Stimulated activated naive B cell treated with anti-CD40 and anti-IgM and Interleukin-4, amounts not matched to agents 10 μg/mL and 1 μg/mL and 100 μg/mL, for 72 hours (primary cell): ENCODE measurements at regions not wholly inside any gene's neighbourhood (a gene's known extent, or its start where the extent isn't known, plus 50 kb on each side); places are given as distances from the start of the nearest gene placed in this dataset.

Source experiments
- ATAC-seq, 2 donors: fragments of 150-1000 bp; cut with Tn5 transposase; replicated peaks; 2 replicates each; pipeline ENCODE4 v1.10.0; 2021; ENCODE audit warnings: moderate library complexity in 1 of 2
- DNase-seq: peaks from one replicate; pipeline ENCODE4 v3.0.0; 2021
- H3K27ac Mint-ChIP-seq: one replicate; pipeline ENCODE4 v1.8.0; 2022; ENCODE audit warnings: mild to moderate bottlenecking, mixed read lengths
- H3K27me3 Mint-ChIP-seq, 2 donors: one replicate each; pipeline ENCODE4 v1.8.0; 2022; ENCODE audit warnings: mixed read lengths in 2 of 2
- H3K36me3 Mint-ChIP-seq, 2 donors: one replicate each; pipeline ENCODE4 v1.8.0; 2022; ENCODE audit warnings: mixed read lengths in 2 of 2, mild to moderate bottlenecking in 1 of 2
- H3K4me1 Mint-ChIP-seq, 2 donors: one replicate each; pipeline ENCODE4 v1.8.0; 2022; ENCODE audit warnings: mixed read lengths in 2 of 2, mild to moderate bottlenecking in 1 of 2
- H3K4me3 Mint-ChIP-seq, 2 donors: one replicate each; pipeline ENCODE4 v1.8.0; 2022; ENCODE audit warnings: mild to moderate bottlenecking in 2 of 2, mixed read lengths in 2 of 2, moderate library complexity in 1 of 2
- H3K9me3 Mint-ChIP-seq, 2 donors: one replicate each; pipeline ENCODE4 v1.8.0; 2022; ENCODE audit warnings: mixed read lengths in 2 of 2, mild to moderate bottlenecking in 1 of 2

DNA sequence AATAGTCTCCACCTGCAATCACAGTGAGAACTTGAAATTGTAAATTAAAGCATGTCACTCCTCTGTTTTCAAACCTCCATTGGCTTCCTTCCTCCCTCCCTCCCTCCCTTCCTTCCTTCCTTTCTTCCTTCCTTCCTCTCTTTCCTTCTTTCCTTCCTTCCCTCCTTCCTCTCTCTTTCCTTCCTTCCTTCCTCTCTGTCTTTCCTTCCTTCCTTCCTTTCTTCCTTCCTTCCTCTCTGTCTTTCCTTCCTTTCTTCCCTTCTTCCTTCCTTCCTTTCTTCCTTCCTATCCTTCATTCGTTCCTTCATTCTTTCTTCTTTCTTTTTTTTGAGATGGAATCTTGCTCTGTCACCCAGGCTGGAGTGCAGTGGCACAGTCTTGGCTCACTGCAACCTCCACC is 595.0 kb upstream of the ZNF608 start:
- Mint-ChIP-seq H3K27ac (no peak overlapping the region), H3K4me1 (peaks cover 21 to 28% of the 10 kb centered on the region in 2 donors), H3K27me3 (no peaks in the 10 kb centered on the region), H3K9me3 (peaks cover 0 to 5% of the 10 kb centered on the region in 2 donors), H3K4me3 (no peak overlapping the region), H3K36me3 (peaks cover 0 to 1% of the 10 kb centered on the region in 2 donors)
- ATAC-seq: no peak
- DNase-seq: no peak

GRCh38 chr5:125343015-125343414 is 596.6 kb upstream of the ZNF608 start:
- no peak for ATAC-seq
- H3K4me1 Mint-ChIP-seq: peaks cover 11 to 15% of the 10 kb centered on the region in 2 donors

GRCh38 chr5:125346316-125346715 is 599.9 kb upstream of the ZNF608 start:
- no peak for ATAC-seq
- no peak overlapping the region for H3K4me3 Mint-ChIP-seq
- no peaks in the 10 kb centered on the region for H3K4me1 Mint-ChIP-seq
- H3K36me3 Mint-ChIP-seq: peaks cover 0 to 1% of the 10 kb centered on the region in 2 donors
- H3K9me3 Mint-ChIP-seq: peaks cover 0 to 5% of the 10 kb centered on the region in 2 donors
- DNase-seq: no peak
- no peak overlapping the region for H3K27ac Mint-ChIP-seq
- H3K27me3 Mint-ChIP-seq: no peaks in the 10 kb centered on the region

More at GRCh38 chr5:125343015-125343414, 596.6 kb upstream of the ZNF608 start:
- Mint-ChIP-seq H3K4me3 (no peak overlapping the region), H3K27me3 (no peaks in the 10 kb centered on the region), H3K36me3 (peaks cover 0 to 1% of the 10 kb centered on the region in 2 donors), H3K27ac (no peak overlapping the region), H3K9me3 (peaks cover 0 to 5% of the 10 kb centered on the region in 2 donors)
- DNase-seq: no peak

GRCh38 chr5:125348221-125348692 is 601.8 kb upstream of the ZNF608 start:
- no peak overlapping the region for H3K4me3 Mint-ChIP-seq
- no peak overlapping the region for H3K27ac Mint-ChIP-seq
- no peaks in the 10 kb centered on the region for H3K36me3 Mint-ChIP-seq
- ATAC-seq (no peak), DNase-seq (no peak)
- H3K9me3 Mint-ChIP-seq: peaks cover 0 to under 1% of the 10 kb centered on the region in 2 donors
- H3K27me3 Mint-ChIP-seq: peaks cover 0 to 7% of the 10 kb centered on the region in 2 donors
- no peaks in the 10 kb centered on the region for H3K4me1 Mint-ChIP-seq

DNA sequence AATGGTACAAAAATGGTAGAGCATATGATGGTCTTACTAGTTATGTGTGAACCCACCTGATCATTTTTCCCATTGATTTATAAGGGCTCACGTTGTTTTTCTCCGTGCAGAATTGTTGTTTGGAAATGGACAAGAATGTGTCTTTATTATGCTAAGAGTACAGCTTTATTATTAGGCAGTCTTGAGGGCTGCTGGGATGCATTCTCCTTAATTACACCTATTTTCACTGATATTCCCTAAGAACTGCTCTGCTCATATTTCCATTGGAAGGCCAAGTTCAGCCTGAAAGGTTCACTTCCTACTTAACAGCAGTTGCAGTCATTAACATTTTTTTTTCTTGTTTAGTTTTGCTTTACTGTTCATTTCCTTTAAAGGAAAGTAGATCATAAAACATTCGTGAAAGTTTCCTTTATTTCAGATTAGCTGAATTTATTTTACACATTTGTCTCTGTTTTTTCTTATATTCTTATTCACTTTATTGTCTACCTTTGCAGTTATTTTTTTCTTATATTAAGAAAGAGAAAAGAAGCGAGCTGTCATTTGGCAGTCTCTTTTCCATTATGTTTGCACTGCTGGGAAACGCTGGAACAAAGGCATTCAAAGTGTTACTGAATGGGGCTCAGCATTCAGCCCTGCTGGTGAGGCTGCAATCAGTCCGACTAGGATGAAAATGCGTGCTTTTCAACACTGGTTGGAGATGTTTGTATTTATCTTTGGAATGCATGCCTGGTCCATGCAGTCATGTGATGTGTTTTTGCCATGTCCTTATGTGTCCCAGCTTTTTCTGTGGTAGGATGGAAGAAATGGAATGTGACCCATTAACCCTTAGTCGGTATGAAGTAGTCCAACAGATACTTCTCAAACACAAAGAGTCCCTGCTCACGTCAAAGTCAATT is 602.7 kb upstream of the ZNF608 start:
- H3K27me3 Mint-ChIP-seq: peaks cover 0 to 11% of the 10 kb centered on the region in 2 donors

DNA sequence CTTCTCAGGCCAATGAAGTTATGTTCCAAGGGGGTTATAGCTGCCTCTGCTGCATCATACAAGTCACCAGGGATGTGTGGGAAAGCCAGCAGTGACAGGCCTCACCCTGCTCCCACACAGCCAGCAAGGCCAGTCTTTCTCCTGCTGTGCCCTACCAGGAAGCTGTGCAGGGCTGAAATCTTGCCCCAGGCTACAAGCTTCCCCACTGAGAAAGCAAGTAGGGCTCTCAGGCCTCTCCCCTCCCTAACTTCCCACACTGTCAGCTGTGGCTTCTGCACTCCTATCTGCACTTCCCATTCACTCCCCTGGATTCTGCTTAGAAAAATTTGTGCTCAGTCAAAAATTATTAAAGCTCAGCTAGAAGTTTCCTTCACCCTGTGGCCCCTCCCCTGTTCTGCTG is 611.2 kb upstream of the ZNF608 start:
- Mint-ChIP-seq H3K4me1 (no peaks in the 10 kb centered on the region), H3K27me3 (peaks cover 0 to 10% of the 10 kb centered on the region in 2 donors), H3K36me3 (peaks cover 9 to 13% of the 10 kb centered on the region in 2 donors), H3K9me3 (peaks cover 19 to 24% of the 10 kb centered on the region in 2 donors), H3K27ac (no peak overlapping the region), H3K4me3 (no peak overlapping the region)
- DNase-seq (no peak), ATAC-seq (no peak)

More for the DNA sequence above, 602.7 kb upstream of the ZNF608 start:
- Mint-ChIP-seq H3K27ac (no peak overlapping the region), H3K9me3 (peaks cover 0 to 4% of the 10 kb centered on the region in 2 donors), H3K36me3 (no peaks in the 10 kb centered on the region), H3K4me3 (no peak overlapping the region), H3K4me1 (no peaks in the 10 kb centered on the region)
- ATAC-seq (no peak), DNase-seq (no peak)

DNA sequence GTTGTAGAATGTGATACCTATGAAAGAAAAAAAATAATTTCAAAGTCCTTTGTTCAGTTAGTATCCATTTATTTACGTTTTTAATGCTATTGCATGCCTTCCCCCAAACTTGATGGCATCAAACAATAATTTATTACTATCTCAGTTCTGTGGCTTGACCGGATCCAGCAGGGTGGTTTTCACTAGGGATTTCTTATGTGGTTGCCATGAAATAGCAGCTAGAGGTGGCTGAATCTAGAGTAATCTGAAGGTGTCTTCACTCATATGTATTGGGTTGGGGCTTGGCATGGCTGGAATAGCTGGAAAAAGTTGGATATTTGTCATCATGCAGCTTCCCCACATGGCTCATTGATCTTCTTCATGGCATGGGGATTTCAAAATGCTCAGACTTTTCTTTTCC is 619.3 kb upstream of the ZNF608 start:
- H3K27ac Mint-ChIP-seq: no peak overlapping the region
- H3K9me3 Mint-ChIP-seq: peaks cover 5% of the 10 kb centered on the region in 2 donors
- no peaks in the 10 kb centered on the region for H3K27me3 Mint-ChIP-seq
- no peaks in the 10 kb centered on the region for H3K36me3 Mint-ChIP-seq
- DNase-seq (no peak), ATAC-seq (no peak)
- H3K4me3 Mint-ChIP-seq: no peak overlapping the region
- H3K4me1 Mint-ChIP-seq: peaks cover 3 to 6% of the 10 kb centered on the region in 2 donors

GRCh38 chr5:125367702-125368101 is 621.3 kb upstream of the ZNF608 start:
- Mint-ChIP-seq H3K36me3 (no peaks in the 10 kb centered on the region), H3K4me1 (peaks cover 3 to 6% of the 10 kb centered on the region in 2 donors), H3K9me3 (peaks cover 5% of the 10 kb centered on the region in 2 donors), H3K4me3 (no peak overlapping the region), H3K27ac (no peak overlapping the region), H3K27me3 (no peaks in the 10 kb centered on the region)
- ATAC-seq (no peak), DNase-seq (no peak)

- no peak overlapping the region for H3K27ac Mint-ChIP-seq
- ATAC-seq: no peak
- no peaks in the 10 kb centered on the region for H3K36me3 Mint-ChIP-seq
- H3K27me3 Mint-ChIP-seq: no peaks in the 10 kb centered on the region
- peaks cover 7 to 16% of the 10 kb centered on the region in 2 donors for H3K4me1 Mint-ChIP-seq
- H3K9me3 Mint-ChIP-seq: peaks cover 2 to 5% of the 10 kb centered on the region in 2 donors
- no peak overlapping the region for H3K4me3 Mint-ChIP-seq
- no peak for DNase-seq
Observed at GRCh38 chr5:125370461-125371205, 624.2 kb upstream of the ZNF608 start.

DNA sequence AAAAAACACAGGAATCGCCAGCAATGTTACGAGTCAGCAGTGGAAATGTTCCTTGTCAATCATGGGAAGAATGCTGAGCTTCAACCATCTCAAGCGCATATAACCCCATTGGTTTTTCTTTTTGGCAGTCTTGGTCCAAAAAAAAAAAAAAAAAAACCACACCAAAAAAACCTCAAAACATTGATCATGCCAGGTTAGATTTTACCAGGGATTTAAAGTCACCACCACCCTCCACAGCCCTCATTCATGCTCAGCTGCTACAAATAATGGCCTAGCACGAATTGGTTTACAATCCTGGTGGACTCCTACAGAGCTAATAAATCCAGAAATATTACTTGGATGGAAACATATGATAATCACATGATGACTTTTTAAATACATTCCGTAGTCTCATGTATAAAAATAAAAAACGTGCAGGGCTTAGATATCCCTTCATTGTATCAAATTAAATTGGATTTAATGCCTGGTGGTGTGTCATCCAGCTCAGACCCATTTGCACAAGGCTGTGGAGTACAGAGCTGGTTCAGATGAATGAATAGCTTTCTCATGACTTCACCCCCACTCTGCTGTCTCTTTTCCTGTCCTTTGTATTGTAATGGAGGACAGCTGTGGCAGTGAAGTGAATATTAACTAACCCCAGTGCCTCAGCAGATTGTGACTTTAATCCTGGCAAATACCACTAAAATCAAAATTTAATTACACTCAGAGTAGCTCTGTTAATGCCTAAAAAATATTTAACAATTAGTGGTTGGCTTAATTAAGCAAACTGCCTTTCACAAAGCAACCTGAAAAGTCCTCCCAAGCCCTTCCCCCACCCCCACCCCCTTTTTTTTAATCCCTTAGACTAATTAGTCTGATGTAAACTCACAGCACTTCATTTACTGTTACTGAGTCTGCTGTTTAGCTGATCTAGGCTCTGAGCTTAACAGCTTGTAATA is 626.5 kb upstream of the ZNF608 start:
- H3K36me3 Mint-ChIP-seq: no peaks in the 10 kb centered on the region
- H3K4me3 Mint-ChIP-seq: no peak overlapping the region
- H3K9me3 Mint-ChIP-seq: peaks cover 0 to 2% of the 10 kb centered on the region in 2 donors
- DNase-seq (no peak), ATAC-seq (no peak)
- H3K27me3 Mint-ChIP-seq: peaks cover 0 to 6% of the 10 kb centered on the region in 2 donors
- H3K27ac Mint-ChIP-seq: no peak overlapping the region
- H3K4me1 Mint-ChIP-seq: peaks cover 4 to 10% of the 10 kb centered on the region in 2 donors

GRCh38 chr5:125375143-125375542 is 628.7 kb upstream of the ZNF608 start:
- Mint-ChIP-seq H3K36me3 (no peaks in the 10 kb centered on the region), H3K27ac (no peak overlapping the region), H3K4me1 (peaks cover 4 to 10% of the 10 kb centered on the region in 2 donors), H3K27me3 (peaks cover 0 to 6% of the 10 kb centered on the region in 2 donors), H3K4me3 (no peak overlapping the region), H3K9me3 (no peaks in the 10 kb centered on the region)
- ATAC-seq (peak; percentile 80 to 87), DNase-seq (no peak)

DNA sequence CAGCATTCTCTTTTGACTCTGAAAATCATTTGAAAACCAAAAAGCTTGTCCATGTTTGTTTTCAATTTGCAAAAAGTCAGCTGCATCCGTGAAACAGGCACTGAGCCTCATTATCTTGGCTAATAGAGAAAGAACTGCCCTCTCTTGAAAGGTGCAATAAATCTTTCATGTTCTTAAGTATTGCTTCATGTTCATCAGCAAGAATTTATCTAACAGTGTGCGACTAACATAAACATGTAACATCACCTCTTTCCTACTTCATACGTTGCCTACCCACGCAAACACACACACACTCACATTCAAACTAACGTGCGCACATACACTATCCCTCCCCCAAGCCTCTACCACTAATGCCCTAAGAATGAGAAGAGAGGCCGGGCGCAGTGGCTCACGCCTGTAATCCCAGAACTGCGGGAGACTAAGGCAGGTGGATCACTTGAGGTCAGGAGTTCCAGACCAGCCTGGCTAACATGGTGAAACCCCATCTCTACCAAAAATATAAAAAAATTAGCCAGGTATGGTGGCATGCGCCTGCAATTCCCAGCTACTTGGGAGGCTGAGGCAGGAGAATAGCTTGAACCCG is 629.7 kb upstream of the ZNF608 start:
- no peaks in the 10 kb centered on the region for H3K36me3 Mint-ChIP-seq
- H3K9me3 Mint-ChIP-seq: no peaks in the 10 kb centered on the region
- no peak overlapping the region for H3K27ac Mint-ChIP-seq
- ATAC-seq: no peak
- H3K4me3 Mint-ChIP-seq: no peak overlapping the region
- H3K27me3 Mint-ChIP-seq: peaks cover 0 to 6% of the 10 kb centered on the region in 2 donors
- no peak for DNase-seq
- peaks cover 4 to 10% of the 10 kb centered on the region in 2 donors for H3K4me1 Mint-ChIP-seq

DNA sequence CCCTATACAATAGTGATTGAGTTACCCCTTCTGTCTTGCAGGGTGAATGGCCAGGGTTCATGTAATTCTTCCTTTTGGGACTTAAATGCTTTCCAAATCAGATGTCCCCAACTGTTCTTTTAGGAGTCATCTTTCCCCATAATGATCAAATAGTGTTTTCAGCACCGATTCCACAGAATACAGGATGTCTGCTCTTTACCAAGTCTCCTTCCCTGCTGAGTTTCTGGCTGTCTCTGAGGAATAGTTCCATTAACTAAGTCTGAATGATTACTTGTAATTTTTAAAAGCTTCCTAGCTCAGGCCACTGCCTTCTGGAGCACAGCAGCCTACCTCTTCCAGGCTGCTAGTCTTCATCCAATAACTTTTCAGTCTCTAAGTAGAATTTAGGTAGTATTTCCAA is 630.7 kb upstream of the ZNF608 start:
- H3K9me3 Mint-ChIP-seq: no peaks in the 10 kb centered on the region
- H3K36me3 Mint-ChIP-seq: no peaks in the 10 kb centered on the region
- H3K27ac Mint-ChIP-seq: no peak overlapping the region
- no peak for ATAC-seq
- no peak overlapping the region for H3K4me3 Mint-ChIP-seq
- peaks cover 4 to 10% of the 10 kb centered on the region in 2 donors for H3K4me1 Mint-ChIP-seq
- DNase-seq: no peak
- peaks cover 0 to 6% of the 10 kb centered on the region in 2 donors for H3K27me3 Mint-ChIP-seq
